PC-3 (cell line): ENCODE measurements at regions not wholly inside any gene's neighbourhood (a gene's known extent, or its start where the extent isn't known, plus 50 kb on each side); places are given as distances from the start of the nearest gene placed in this dataset.

Source experiments
- ATAC-seq: fragments of 200-7000 bp; cut with Tn5 transposase; 2 replicates; pipeline ENCODE4 v1.9.1; 2020; ENCODE audit warnings: mild to moderate bottlenecking, moderate library complexity
- BruUV-seq: library from RNA; stranded (reverse); fragments of 400-500 nt; replicated peaks from 2 replicates; lab custom pipeline; 2021; lab: Mats Ljungman, UMichigan
- CTCF ChIA-PET: fragments of 300-600 bp; sonication (Branson Sonifier 250); formaldehyde crosslinking; loops from one replicate; lab custom pipeline; 2022; ENCODE audit warnings: antibody characterized with exemption; lab: Charles Lee
- POLR2A ChIA-PET: fragments of 300-600 bp; sonication (Branson Sonifier 250); formaldehyde crosslinking; loops from one replicate; lab custom pipeline; 2022; ENCODE audit warnings: antibody characterized with exemption; ENCODE audit not compliant: unreplicated experiment; lab: Charles Lee
- DNase-seq: peaks from one replicate; pipeline ENCODE4 v3.0.0-alpha.2; 2015
- H2AFZ ChIP-seq: fragments of 300-600 bp; sonication (generic); 2 replicates; pipeline ENCODE4 v1.6.0; 2016; ENCODE audit warnings: antibody characterized with exemption, low read length
- H3F3A ChIP-seq: fragments of 300-600 bp; sonication (generic); one replicate; pipeline ENCODE4 v1.6.0; 2017; ENCODE audit warnings: antibody characterized with exemption, low read length, control low read depth, mild to moderate bottlenecking; ENCODE audit not compliant: unreplicated experiment
- H3K27ac ChIP-seq: fragments of 300-600 bp; sonication (generic); 2 replicates; pipeline ENCODE4 v1.5.1; 2016; ENCODE audit warnings: mild to moderate bottlenecking, low read length
- H3K27me3 ChIP-seq: fragments of 300-600 bp; sonication (generic); 2 replicates; pipeline ENCODE4 v1.6.1; 2016; ENCODE audit warnings: low read length, mixed read lengths
- H3K36me3 ChIP-seq: fragments of 300-600 bp; sonication (generic); 2 replicates; pipeline ENCODE4 v1.6.1; 2016; ENCODE audit warnings: low read depth, mixed run types, low read length, mixed read lengths
- H3K4me1 ChIP-seq: fragments of 300-600 bp; sonication (generic); 2 replicates; pipeline ENCODE4 v1.5.1; 2016; ENCODE audit warnings: low read length; ENCODE audit not compliant: insufficient read depth
- H3K4me2 ChIP-seq: fragments of 300-600 bp; sonication (generic); 2 replicates; pipeline ENCODE4 v1.6.0; 2016; ENCODE audit warnings: low read length
- H3K4me3 ChIP-seq: fragments of 300-600 bp; sonication (generic); 2 replicates; pipeline ENCODE4 v1.5.1; 2016; ENCODE audit warnings: mild to moderate bottlenecking, low read length, mixed read lengths
- H3K79me2 ChIP-seq: fragments of 300-600 bp; sonication (generic); 2 replicates; pipeline ENCODE4 v1.6.1; 2017; ENCODE audit warnings: low read length, mixed read lengths
- H3K9ac ChIP-seq: fragments of 300-600 bp; sonication (generic); 2 replicates; pipeline ENCODE4 v1.6.0; 2016; ENCODE audit warnings: mild to moderate bottlenecking, low read length
- H3K9me2 ChIP-seq: fragments of 300-600 bp; sonication (generic); replicated peaks from 2 replicates; pipeline ENCODE4 v1.6.1; 2016; ENCODE audit warnings: mixed run types, low read length, mixed read lengths
- H3K9me3 ChIP-seq: fragments of 300-600 bp; sonication (generic); 2 replicates; pipeline ENCODE4 v1.6.1; 2016; ENCODE audit warnings: low read length, mixed read lengths
- H4K20me1 ChIP-seq: fragments of 300-600 bp; sonication (generic); 2 replicates; pipeline ENCODE4 v1.6.1; 2016; ENCODE audit warnings: low read length, mixed read lengths
- CTCF ChIP-seq: fragments of 300-600 bp; sonication (generic); conservative IDR thresholded peaks from 2 replicates; pipeline ENCODE4 v1.5.1; 2017; ENCODE audit warnings: antibody characterized with exemption, low read depth, mild to moderate bottlenecking, low read length
- EZH2 ChIP-seq: fragments of 300-600 bp; sonication (generic); IDR thresholded peaks from one replicate; pipeline ENCODE4 v1.6.1; 2017; ENCODE audit warnings: antibody characterized with exemption, mild to moderate bottlenecking, low read length; ENCODE audit not compliant: unreplicated experiment
- EZH2phosphoT487 ChIP-seq: fragments of 300-600 bp; sonication (generic); IDR thresholded peaks from 2 replicates; pipeline ENCODE4 v1.6.1; 2018; ENCODE audit warnings: mild to moderate bottlenecking, antibody characterized with exemption, low read length, borderline replicate concordance
- intact Hi-C: fragments of 100-400 bp; cut with micrococcal nuclease; formaldehyde crosslinking; loops from 2 replicates; pipeline ENCODE4 v1.9.0; 2023

- Histone ChIP-seq H3K4me1 (no peaks in the 10 kb centered on the region), H3K9me2 (no peaks in the 10 kb centered on the region), H3K4me3 (no peak overlapping the region), H3K4me2 (no peak overlapping the region), H3K27me3 (peaks cover 3% of the 10 kb centered on the region; the same call in 1 of the 2 replicates), H3K9ac (no peak overlapping the region), H3K9me3 (no peaks in the 10 kb centered on the region), H3K27ac (no peak overlapping the region), H3K36me3 (no peaks in the 10 kb centered on the region), H3K79me2 (no peaks in the 10 kb centered on the region), H4K20me1 (no peaks in the 10 kb centered on the region), H2AFZ (no peak overlapping the region), H3F3A (no peaks in the 10 kb centered on the region)
- DNase-seq (no peak), ATAC-seq (no peak)
- ChIA-PET POLR2A (no interaction called here), CTCF (no interaction called here)
- no TSS peak for BruUV-seq
- intact Hi-C loops, result no loop called here
- TF ChIP-seq CTCF (no peak), EZH2phosphoT487 (no peak), EZH2 (no peak)
These were observed 1459.5 kb downstream of the ZPLD1 start for GRCh38 chr3:103894162-103894822.

- Histone ChIP-seq H2AFZ (no peak overlapping the region), H3K9me2 (no peaks in the 10 kb centered on the region), H3K9me3 (no peaks in the 10 kb centered on the region), H3K9ac (no peak overlapping the region), H3K4me2 (no peak overlapping the region), H3K79me2 (no peaks in the 10 kb centered on the region), H3K36me3 (no peaks in the 10 kb centered on the region), H3K27ac (no peak overlapping the region), H3K4me1 (no peaks in the 10 kb centered on the region), H3K4me3 (no peak overlapping the region), H3K27me3 (0 out of 2 replicates have a peak, but pooled peaks cover under 1% of the 10 kb centered on the region), H4K20me1 (no peaks in the 10 kb centered on the region), H3F3A (no peaks in the 10 kb centered on the region)
- ChIA-PET CTCF (no interaction called here), POLR2A (no interaction called here)
- DNase-seq (no peak), ATAC-seq (no peak)
- BruUV-seq, result no TSS peak
- intact Hi-C loops, result no loop called here
- TF ChIP-seq EZH2phosphoT487 (no peak), EZH2 (no peak), CTCF (no peak)
These were observed 1464.5 kb downstream of the ZPLD1 start for GRCh38 chr3:103899328-103899727.

DNA sequence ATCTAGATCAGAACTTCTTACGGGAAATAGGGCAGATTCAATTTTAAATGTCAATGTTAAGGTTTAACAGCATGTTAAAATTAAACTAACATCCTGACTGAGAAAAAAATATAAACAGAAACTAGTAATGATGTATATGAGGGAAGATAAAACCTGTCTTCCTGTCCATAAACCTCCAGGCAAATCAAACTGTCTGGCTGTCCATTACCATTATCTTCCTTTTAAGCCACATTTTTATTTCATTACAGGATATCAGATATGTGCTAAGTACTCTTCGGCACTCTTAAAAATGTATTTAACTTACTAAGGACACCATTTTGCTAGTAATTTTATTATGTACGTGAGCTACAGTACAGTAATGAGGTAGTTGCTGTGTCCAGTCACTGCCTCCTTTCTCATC lies 1461.7 kb upstream of the ALCAM start:
- POLR2A ChIA-PET, result no interaction called here
- no peak overlapping the region for H3K4me2 ChIP-seq
- H3K9me3 ChIP-seq, result no peaks in the 10 kb centered on the region
- H3K9me2 ChIP-seq, result no peaks in the 10 kb centered on the region
- no peak for DNase-seq
- no TSS peak for BruUV-seq
- peaks cover 5% of the 10 kb centered on the region; the same call in 1 of the 2 replicates for H3K27me3 ChIP-seq
- intact Hi-C loops, result no loop called here
- no peaks in the 10 kb centered on the region for H3K36me3 ChIP-seq
- no peak overlapping the region for H2AFZ ChIP-seq
- H4K20me1 ChIP-seq, result no peaks in the 10 kb centered on the region
- no peak overlapping the region for H3K4me3 ChIP-seq
- no peak for TF ChIP-seq CTCF
- no peak for TF ChIP-seq EZH2
- no peak for TF ChIP-seq EZH2phosphoT487
- no peaks in the 10 kb centered on the region for H3K79me2 ChIP-seq
- no peak overlapping the region for H3K27ac ChIP-seq
- ATAC-seq, result no peak
- no peaks in the 10 kb centered on the region for H3K4me1 ChIP-seq
- CTCF ChIA-PET, result no interaction called here
- no peaks in the 10 kb centered on the region for H3F3A ChIP-seq
- no peak overlapping the region for H3K9ac ChIP-seq
